Neuron (in vitro differentiated cells): ENCODE measurements at regions not wholly inside any gene's neighbourhood (a gene's known extent, or its start where the extent isn't known, plus 50 kb on each side); places are given as distances from the start of the nearest gene placed in this dataset.
"Not testable (repeated sequence)": the region's sequence is repeated elsewhere in the genome, so short reads cannot be mapped to it uniquely, and the experiment has no call there.

ENCODE experiments used
- H2AFZ ChIP-seq: one replicate; pipeline ENCODE4 v1.6.1; 2013; ENCODE audit warnings: low read depth, mild to moderate bottlenecking, inconsistent platforms, low read length, moderate library complexity
- H3K27me3 ChIP-seq: one replicate; pipeline ENCODE4 v1.6.1; 2013; ENCODE audit warnings: low read length; ENCODE audit not compliant: insufficient read depth
- H3K36me3 ChIP-seq: one replicate; pipeline ENCODE4 v1.6.1; 2013; ENCODE audit warnings: low read length; ENCODE audit not compliant: insufficient read depth
- H3K4me1 ChIP-seq: one replicate; pipeline ENCODE4 v1.6.1; 2013; ENCODE audit warnings: low read length; ENCODE audit not compliant: insufficient read depth
- H3K4me3 ChIP-seq: 2 replicates; pipeline ENCODE4 v1.5.1; 2013; ENCODE audit warnings: mild to moderate bottlenecking, low read length, moderate library complexity
- H3K9me3 ChIP-seq: one replicate; pipeline ENCODE4 v1.6.1; 2013; ENCODE audit warnings: low read length

DNA sequence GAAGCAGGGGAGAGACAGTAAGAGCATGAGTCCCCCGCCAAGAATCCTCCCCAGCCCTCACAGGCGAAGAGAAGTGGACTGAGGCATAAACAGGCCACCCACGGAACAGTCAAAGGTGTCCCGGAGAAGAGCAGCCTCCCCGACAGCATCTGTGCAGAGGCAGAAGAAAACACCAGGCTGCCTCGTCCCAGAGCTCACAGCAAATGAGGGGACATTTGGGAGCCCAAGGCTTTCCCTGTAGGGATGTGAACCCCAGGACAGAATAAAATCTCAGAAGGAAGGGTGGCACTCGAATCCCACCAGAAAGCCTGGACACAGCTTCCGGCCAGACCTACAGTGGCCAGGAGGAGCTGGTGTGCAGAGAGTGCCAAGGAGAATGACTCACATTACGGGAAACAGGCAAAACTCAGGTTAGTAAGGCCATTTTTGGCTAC is 90.4 kb downstream of the DLL1 start:
- no peaks in the 10 kb centered on the region for H3K36me3 ChIP-seq

DNA sequence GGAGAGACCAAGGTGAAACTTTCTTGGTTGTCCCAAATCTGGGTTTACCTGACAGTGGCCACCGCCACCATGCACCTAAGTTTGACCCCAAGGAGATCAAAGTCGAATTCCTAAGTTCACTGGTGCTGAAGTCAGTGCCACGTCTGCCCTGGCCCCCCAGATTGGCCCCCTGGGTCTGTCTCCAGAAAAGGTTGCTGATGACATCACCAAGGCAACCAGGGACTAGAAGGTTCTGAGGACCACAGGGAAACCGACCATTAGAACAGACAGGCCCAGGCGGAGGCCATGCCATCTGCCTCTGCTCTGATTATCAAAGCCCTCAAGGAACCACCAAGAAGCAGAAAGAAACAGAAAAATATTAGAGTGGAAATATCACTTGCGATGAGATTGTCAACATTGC is 91.2 kb downstream of the DLL1 start:
- Histone ChIP-seq H3K4me3 (no peak overlapping the region), H3K36me3 (no peaks in the 10 kb centered on the region), H3K4me1 (peaks cover 1% of the 10 kb centered on the region), H2AFZ (no peak overlapping the region), H3K27me3 (peaks cover 3% of the 10 kb centered on the region), H3K9me3 (peaks cover 2% of the 10 kb centered on the region)

More for the DNA sequence above, 90.4 kb downstream of the DLL1 start:
- Histone ChIP-seq H3K27me3 (peaks cover 3% of the 10 kb centered on the region), H3K4me3 (no peak overlapping the region), H2AFZ (no peak overlapping the region), H3K4me1 (peaks cover 1% of the 10 kb centered on the region), H3K9me3 (peaks cover 2% of the 10 kb centered on the region)

DNA sequence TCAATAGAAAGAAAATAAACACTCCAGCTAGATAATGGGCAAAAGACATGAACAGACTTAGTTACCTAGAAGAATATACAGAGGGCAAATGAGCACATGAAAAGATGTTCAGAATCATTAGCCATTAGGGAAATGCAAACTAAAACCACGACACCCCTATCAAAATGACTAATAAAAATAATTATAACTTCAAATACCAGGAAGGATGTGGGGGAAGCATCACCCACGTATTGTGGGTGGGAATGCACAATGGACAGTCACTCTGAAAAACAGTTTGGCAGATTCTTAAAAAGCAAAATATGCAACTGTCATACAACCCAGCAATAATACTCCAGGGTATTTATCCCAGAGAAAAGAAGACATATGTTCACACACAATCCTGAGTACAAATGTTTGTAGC is 92.6 kb downstream of the DLL1 start:
- Histone ChIP-seq H3K4me3 (no peak overlapping the region), H2AFZ (no peak overlapping the region), H3K36me3 (no peaks in the 10 kb centered on the region), H3K27me3 (peaks cover 1% of the 10 kb centered on the region), H3K4me1 (peaks cover 1% of the 10 kb centered on the region), H3K9me3 (peaks cover 4% of the 10 kb centered on the region)

DNA sequence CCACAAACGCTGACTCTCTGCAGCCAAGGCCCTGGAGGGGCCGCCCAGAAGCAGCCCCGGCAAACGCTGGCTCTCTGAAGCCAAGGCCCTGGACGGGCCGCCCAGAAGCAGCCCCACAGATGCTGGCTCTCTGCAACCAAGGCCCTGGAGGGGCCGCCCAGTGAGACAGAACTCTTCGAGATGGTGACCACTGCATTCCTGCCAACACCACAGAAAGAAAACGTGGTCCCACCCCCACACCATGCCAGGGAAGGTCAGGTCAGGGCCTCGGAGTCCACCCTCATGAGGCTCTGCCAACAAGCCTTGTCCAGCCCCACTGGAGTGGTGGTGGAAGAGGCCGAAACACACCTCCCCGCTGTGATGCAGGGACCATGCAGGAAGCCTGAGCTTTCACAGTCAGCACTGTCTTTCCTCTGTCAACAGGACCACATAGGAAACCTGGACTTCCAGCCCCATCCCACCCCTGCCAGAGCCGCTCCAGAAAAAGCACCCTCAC is 97.5 kb downstream of the DLL1 start:
- Histone ChIP-seq H3K4me1 (no peaks in the 10 kb centered on the region), H2AFZ (no peak overlapping the region), H3K9me3 (peaks cover 2% of the 10 kb centered on the region)

DNA sequence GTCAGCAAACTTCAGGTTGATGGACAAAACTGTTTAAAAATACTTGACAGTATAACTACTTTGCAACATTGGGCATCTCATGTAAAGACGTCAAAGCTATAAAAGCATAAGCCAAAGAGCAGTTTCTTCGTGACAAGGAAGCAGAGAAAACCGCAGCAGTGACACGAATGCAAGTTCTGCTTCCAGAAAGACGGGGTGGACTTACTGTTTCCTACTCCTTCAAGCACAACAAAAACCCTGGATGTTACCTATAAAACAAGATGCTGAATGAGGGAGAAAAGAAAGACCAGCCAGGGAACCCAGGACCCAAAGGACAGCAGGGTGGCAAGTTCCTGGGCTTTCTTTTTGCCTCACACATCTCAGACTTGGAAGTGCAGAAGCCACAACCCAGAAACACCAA is 98.0 kb downstream of the DLL1 start:
- Histone ChIP-seq H3K4me1 (no peaks in the 10 kb centered on the region), H3K27me3 (no peaks in the 10 kb centered on the region), H2AFZ (no peak overlapping the region), H3K9me3 (peaks cover 2% of the 10 kb centered on the region), H3K4me3 (no peak overlapping the region), H3K36me3 (no peaks in the 10 kb centered on the region)

More for the DNA sequence above, 97.5 kb downstream of the DLL1 start:
- Histone ChIP-seq H3K4me3 (no peak overlapping the region), H3K27me3 (no peaks in the 10 kb centered on the region), H3K36me3 (no peaks in the 10 kb centered on the region)

DNA sequence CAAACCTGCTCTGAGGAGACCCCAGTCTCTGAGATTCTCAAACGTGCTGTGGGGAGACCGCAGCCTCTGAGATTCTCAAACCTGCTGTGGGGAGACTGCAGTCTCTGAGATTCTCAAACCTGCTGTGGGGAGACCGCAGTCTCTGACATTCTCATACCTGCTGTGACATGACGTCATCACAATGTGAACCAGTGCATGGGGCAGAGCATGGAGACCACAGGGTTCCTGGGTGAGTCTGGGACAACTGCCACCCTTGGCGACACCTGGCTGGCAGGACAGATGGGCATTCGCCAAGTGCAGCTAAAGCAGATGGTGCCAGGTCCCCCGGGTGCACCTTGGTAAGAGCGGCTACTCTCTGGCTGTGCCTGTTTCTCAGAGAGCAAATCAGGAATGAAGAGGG is 98.8 kb downstream of the DLL1 start:
- H3K4me1 ChIP-seq, H2AFZ ChIP-seq, H3K27me3 ChIP-seq, H3K9me3 ChIP-seq, H3K4me3 ChIP-seq, H3K36me3 ChIP-seq: not testable (repeated sequence)

DNA sequence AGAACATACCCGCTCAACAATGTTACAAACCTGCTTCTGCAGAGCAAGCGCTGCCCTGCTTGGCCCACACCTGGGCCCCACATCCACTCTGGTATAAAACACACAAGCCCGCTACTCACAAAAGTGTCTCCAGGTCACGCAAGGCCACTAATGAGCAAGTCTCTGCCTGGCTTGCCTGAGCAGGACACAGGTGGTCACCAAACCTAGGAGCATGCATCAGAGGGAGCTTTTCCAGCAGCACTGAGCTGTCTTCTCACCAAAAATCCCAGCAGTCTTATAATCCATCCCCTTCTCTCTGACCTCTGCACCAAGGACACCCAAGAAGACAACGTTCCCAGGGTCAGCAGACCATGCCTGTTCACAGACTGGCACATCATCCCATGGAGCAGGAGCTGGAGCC is 100.8 kb downstream of the DLL1 start:
- no peaks in the 10 kb centered on the region for H3K4me1 ChIP-seq

DNA sequence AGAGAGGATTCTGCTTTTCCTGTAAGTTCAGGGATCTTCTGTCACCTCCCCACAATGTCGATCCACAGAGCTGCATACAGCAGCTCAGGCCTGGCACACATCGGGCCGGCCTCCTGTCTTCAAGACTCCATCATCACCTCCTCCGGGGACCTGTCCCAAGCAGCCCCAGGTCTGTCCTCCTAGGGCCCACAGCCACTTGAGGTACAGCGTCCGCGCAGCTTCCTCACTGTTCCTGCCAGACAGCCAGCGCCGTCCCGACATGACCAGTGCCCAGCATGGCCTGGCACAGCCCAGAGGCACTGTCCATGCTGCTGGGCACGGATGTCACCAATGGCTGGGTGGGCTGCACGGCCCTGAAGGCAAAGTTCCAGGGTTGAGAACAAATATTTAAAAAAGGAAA is 101.6 kb downstream of the DLL1 start:
- H3K36me3 ChIP-seq: no peaks in the 10 kb centered on the region
- H2AFZ ChIP-seq: no peak overlapping the region
- no peak overlapping the region for H3K4me3 ChIP-seq
- H3K4me1 ChIP-seq: no peaks in the 10 kb centered on the region
- peaks cover 3% of the 10 kb centered on the region for H3K9me3 ChIP-seq
- no peaks in the 10 kb centered on the region for H3K27me3 ChIP-seq

More for the DNA sequence above, 100.8 kb downstream of the DLL1 start:
- H3K9me3 ChIP-seq: peaks cover 3% of the 10 kb centered on the region
- H2AFZ ChIP-seq: no peak overlapping the region
- no peaks in the 10 kb centered on the region for H3K27me3 ChIP-seq
- no peaks in the 10 kb centered on the region for H3K36me3 ChIP-seq
- H3K4me3 ChIP-seq: no peak overlapping the region

DNA sequence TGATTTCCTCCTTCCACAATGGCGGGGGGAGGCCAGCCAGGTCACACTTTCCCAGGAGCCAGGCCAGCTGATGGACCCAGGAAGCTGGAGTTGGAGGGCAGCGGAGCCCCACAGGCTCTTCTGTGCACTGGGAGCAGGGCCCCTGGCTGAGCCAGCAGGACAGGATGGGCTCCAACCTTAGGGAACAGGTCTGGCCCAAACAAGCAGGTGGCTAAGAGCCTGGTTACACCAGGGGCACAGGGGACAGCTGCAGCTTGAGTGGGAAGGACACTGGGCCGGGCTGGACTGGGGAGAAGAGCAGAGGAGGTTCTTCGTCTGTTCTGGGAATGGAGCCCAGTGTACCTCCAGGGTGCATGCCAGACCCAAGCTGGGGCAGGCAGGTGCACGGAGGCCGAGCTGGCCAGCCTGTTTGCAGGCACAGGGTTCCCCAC is 102.3 kb downstream of the DLL1 start:
- no peaks in the 10 kb centered on the region for H3K27me3 ChIP-seq
- no peaks in the 10 kb centered on the region for H3K4me1 ChIP-seq
- no peaks in the 10 kb centered on the region for H3K36me3 ChIP-seq

DNA sequence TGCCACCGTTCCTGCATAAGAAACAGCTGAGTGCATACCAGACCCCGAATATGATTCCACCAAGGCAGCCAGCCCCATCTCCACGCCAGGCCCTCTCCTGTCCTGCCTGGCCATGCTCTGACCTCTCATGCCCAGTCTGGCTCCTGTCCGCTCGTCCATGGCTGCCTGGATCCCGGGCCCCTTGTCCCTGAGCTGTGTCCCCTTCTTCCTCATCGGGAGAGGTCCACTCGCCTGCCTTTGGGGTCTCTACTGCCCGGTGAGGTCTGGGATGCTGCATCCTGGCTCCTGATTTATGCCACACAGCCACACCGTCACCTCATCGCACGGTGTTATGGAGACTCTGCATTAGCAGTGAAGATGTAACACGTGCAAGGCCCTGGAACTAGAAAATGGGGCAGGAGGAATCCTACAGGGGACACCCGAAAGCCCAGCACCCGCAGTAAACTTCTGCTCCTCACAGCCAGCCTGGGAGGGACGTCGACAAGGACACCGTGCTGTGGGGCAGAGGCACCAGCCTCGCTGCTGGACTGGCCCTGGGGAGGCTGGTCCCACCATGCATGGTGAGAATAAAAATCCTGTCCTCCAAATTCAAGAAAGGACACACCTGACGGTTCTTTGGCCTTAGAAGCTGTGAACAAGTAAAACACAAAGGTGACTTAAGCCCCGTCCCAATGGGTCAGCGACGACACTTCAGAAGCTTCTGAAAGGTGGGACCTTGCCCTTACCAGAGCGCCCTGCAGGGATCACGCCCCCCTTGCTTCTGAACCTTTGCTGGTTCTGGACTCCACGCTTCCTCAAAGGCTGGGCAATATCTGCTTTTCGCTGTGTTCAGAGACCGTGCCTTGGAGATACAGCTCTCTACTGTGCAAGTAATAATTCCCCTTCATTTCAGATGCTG is 103.0 kb downstream of the DLL1 start:
- Histone ChIP-seq H3K4me3 (no peak overlapping the region), H3K9me3 (peaks cover 2% of the 10 kb centered on the region), H3K27me3 (no peaks in the 10 kb centered on the region), H2AFZ (no peak overlapping the region), H3K4me1 (no peaks in the 10 kb centered on the region), H3K36me3 (no peaks in the 10 kb centered on the region)

More for the DNA sequence above, 102.3 kb downstream of the DLL1 start:
- H3K9me3 ChIP-seq: peaks cover 3% of the 10 kb centered on the region
- no peak overlapping the region for H2AFZ ChIP-seq
- H3K4me3 ChIP-seq: no peak overlapping the region

DNA sequence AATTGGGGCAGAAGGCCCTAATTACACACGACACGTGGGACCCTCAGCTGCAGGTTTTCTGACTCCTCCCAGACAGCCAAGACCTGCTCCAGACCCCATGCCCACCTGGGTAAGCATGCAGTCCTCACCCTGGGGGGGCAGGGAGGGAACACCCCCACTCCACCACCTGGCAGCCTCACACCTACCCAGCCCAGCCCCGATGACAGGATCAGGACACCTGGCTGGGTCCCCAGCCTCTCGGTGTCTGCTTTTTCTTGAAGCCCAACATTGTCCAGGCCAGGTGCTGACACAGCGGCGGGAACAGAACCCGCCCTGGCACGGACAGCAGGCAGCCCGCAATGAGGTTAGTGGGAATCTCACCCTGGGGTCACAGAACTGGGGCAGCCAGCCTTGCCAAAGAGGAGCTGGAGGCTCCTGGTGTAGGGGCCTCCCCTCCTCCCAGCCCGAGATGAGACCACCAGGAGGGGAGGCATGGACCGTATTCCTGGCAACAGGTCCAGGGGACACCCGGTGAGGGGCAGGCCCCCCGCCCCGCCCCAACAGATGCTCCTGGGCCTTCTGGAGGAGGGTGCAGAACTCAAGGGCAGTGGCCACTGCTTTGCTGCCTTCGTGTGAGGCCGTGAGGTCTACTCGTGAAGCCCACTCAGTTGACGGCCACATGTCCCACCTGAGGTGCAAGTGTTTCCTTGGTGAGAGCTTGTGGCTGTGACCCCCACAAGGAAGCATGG is 103.8 kb downstream of the DLL1 start:
- Histone ChIP-seq H3K4me1 (no peaks in the 10 kb centered on the region), H3K36me3 (no peaks in the 10 kb centered on the region), H3K4me3 (no peak overlapping the region), H3K9me3 (peaks cover 2% of the 10 kb centered on the region), H3K27me3 (no peaks in the 10 kb centered on the region), H2AFZ (no peak overlapping the region)

DNA sequence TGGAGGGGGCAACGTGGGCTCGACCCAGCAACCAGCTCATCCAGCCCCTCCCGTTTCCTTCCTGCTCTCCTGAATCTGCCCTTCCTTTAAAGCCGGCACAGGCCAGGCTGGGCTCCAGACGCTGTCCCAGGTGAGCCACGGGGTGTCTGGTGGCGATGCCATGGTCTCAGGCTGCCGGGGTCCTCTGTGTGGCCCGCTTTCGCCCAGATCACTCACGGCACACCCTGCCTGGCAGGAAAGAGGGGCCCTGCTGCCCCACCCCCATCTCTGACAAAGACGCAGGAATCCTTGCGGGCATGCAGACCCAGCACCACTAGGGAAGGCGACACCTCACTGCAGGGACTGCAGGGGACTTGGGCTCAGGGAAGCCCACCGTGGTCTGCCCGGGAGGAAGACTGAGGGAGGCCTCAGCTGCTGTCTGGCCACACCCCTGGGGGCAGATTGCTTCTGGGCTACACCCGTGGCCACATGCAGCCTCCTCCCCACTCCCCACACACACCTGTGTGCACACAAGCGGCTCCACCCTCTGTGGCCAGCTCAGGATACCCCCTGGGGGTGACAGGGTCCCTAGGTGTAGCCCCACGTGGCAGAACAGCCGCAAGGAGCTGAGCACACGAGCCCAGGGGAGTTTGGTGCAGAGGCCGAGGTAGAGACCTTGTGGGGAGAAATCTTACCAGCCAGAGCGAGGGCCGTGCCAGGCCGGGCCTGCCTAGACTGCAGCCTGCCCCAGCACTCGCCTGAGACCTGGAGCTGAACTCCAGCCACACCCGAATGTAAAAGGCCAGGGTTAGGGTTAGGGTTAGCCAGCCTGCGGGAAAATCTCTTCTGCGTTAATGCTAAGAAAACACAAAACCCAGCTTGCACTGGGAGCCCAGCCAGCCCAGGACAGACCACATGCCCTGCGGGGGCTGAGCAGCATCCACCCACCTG is 104.6 kb downstream of the DLL1 start:
- Histone ChIP-seq H3K4me1 (no peaks in the 10 kb centered on the region), H3K36me3 (no peaks in the 10 kb centered on the region), H3K4me3 (no peak overlapping the region), H3K9me3 (peaks cover 2% of the 10 kb centered on the region), H2AFZ (no peak overlapping the region), H3K27me3 (no peaks in the 10 kb centered on the region)
